HL-60 (cell line): ENCODE measurements at regions not wholly inside any gene's neighbourhood (a gene's known extent, or its start where the extent isn't known, plus 50 kb on each side); places are given as distances from the start of the nearest gene placed in this dataset.

ENCODE experiments used
- GABPA ChIP-seq: IDR thresholded peaks from 2 replicates; pipeline ENCODE4 v1.6.1; 2012; ENCODE audit warnings: low read depth
- POLR2AphosphoS5 ChIP-seq: IDR thresholded peaks from 2 replicates; pipeline ENCODE4 v1.6.1; 2012; ENCODE audit warnings: low read depth
- SPI1 ChIP-seq: IDR thresholded peaks from 2 replicates; pipeline ENCODE4 v1.6.1; 2012; ENCODE audit warnings: low read depth, mild to moderate bottlenecking, borderline replicate concordance
- TF ChIP-seq, protein P1 (sequence below): IDR thresholded peaks from one replicate; pipeline ENCODE4 v1.5.1; 2011; ENCODE audit warnings: low read length, control low read depth, inconsistent platforms; ENCODE audit not compliant: insufficient read depth
- TF ChIP-seq, protein P2 (sequence below): IDR thresholded peaks from 2 replicates; pipeline ENCODE4 v1.6.1; 2012; ENCODE audit warnings: low read depth; ENCODE audit not compliant: insufficient replicate concordance

DNA sequence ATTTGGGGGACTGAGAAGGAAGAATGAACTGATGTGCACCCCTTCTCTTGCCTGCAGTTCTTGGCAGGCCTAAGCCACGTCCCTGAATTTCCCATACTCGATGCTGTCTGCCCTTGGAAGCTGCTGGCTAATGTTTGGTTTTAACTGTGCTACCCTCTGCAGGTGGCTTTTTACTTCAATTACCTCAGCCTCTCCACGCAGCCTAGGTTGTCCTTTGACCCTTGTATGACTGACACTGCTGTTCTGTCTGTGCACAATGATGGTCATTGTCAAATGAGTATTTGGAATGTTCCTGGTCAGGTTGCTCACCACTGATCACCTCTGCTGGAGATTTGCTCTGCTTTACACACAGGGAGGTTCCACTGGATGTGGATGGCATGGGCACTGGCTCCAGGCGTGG is 137.1 kb downstream of the ZNF518B start:
- TF ChIP-seq, protein P1, sequence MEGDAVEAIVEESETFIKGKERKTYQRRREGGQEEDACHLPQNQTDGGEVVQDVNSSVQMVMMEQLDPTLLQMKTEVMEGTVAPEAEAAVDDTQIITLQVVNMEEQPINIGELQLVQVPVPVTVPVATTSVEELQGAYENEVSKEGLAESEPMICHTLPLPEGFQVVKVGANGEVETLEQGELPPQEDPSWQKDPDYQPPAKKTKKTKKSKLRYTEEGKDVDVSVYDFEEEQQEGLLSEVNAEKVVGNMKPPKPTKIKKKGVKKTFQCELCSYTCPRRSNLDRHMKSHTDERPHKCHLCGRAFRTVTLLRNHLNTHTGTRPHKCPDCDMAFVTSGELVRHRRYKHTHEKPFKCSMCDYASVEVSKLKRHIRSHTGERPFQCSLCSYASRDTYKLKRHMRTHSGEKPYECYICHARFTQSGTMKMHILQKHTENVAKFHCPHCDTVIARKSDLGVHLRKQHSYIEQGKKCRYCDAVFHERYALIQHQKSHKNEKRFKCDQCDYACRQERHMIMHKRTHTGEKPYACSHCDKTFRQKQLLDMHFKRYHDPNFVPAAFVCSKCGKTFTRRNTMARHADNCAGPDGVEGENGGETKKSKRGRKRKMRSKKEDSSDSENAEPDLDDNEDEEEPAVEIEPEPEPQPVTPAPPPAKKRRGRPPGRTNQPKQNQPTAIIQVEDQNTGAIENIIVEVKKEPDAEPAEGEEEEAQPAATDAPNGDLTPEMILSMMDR: no peak
- no peak for TF ChIP-seq POLR2AphosphoS5
- no peak for TF ChIP-seq SPI1
- TF ChIP-seq GABPA: no peak
- TF ChIP-seq, protein P2, sequence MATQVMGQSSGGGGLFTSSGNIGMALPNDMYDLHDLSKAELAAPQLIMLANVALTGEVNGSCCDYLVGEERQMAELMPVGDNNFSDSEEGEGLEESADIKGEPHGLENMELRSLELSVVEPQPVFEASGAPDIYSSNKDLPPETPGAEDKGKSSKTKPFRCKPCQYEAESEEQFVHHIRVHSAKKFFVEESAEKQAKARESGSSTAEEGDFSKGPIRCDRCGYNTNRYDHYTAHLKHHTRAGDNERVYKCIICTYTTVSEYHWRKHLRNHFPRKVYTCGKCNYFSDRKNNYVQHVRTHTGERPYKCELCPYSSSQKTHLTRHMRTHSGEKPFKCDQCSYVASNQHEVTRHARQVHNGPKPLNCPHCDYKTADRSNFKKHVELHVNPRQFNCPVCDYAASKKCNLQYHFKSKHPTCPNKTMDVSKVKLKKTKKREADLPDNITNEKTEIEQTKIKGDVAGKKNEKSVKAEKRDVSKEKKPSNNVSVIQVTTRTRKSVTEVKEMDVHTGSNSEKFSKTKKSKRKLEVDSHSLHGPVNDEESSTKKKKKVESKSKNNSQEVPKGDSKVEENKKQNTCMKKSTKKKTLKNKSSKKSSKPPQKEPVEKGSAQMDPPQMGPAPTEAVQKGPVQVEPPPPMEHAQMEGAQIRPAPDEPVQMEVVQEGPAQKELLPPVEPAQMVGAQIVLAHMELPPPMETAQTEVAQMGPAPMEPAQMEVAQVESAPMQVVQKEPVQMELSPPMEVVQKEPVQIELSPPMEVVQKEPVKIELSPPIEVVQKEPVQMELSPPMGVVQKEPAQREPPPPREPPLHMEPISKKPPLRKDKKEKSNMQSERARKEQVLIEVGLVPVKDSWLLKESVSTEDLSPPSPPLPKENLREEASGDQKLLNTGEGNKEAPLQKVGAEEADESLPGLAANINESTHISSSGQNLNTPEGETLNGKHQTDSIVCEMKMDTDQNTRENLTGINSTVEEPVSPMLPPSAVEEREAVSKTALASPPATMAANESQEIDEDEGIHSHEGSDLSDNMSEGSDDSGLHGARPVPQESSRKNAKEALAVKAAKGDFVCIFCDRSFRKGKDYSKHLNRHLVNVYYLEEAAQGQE: no peak
